ENCODE measurements at regions not wholly inside any gene's neighbourhood (a gene's known extent, or its start where the extent isn't known, plus 50 kb on each side); places are given as distances from the start of the nearest gene placed in this dataset.
A peak's percentile ranks its signal among the peaks of the same experiment; 100 is the strongest.

GRCh38 chr1:60861961-60862567 lies 220.3 kb upstream of the NFIA start:
- H3K23me2 ChIP-seq (ENCODE audit: low read depth, low read length) = no peaks in the 10 kb centered on the region
- peaks cover 0 to 1% (median 0%) of the 10 kb centered on the region in 4 experiments; a peak in 1 of 7 replicates for H3K27me3 ChIP-seq (replicated peaks in 1 of 4; ENCODE audit: control insufficient read depth in 3 of 4, extremely low read depth in 1 of 4, insufficient read depth in 3 of 4, low read length in 3 of 4)
- 82% methylated on average over 5 of the region's 5 CpGs; no CpG with 5 or more reads in 1 of the 2 experiments for WGBS, 2 experiments (ENCODE audit: extremely low coverage in 1 of 2, insufficient coverage in 1 of 2, insufficient read length in 1 of 2, insufficient replicate concordance in 2 of 2, low coverage in 1 of 2, low lambda C conversion rate in 2 of 2, missing lambda C conversion rate in 1 of 2)
- H3K36me3 ChIP-seq (ENCODE audit: control insufficient read depth in 2 of 4, insufficient read depth in 4 of 4, low read length in 3 of 4) = no peaks in the 10 kb centered on the region
- no peaks in the 10 kb centered on the region for H3K79me1 ChIP-seq (ENCODE audit: low read depth, low read length)
- no peak overlapping the region; the same call in 1 of the 2 replicates for H2BK5ac ChIP-seq (ENCODE audit: low read depth, low read length)
- no peak overlapping the region for H4K5ac ChIP-seq (ENCODE audit: insufficient read length, low read depth, low read length)
- no peak overlapping the region for H2BK15ac ChIP-seq (ENCODE audit: low read length)
- H2BK12ac ChIP-seq (ENCODE audit: low read depth, low read length) = no peak overlapping the region
- no peak overlapping the region for H3K4me3 ChIP-seq (ENCODE audit: extremely low read depth in 1 of 4, insufficient read depth in 2 of 4, low read depth in 3 of 4, low read length in 4 of 4)
- DNase-seq (ENCODE audit: low read depth in 1 of 2, low spot score in 2 of 2) (no peak), FAIRE-seq (no peak)
- H3K56ac ChIP-seq (replicated peaks; ENCODE audit: insufficient read length, low read depth, low read length) = no peak overlapping the region
- no peaks in the 10 kb centered on the region for H3K9me3 ChIP-seq (ENCODE audit: insufficient read depth in 2 of 2, low read depth in 1 of 2, low read length in 1 of 2)
- H3K4me2 ChIP-seq (ENCODE audit: insufficient read depth in 1 of 2, low read depth in 2 of 2, low read length in 2 of 2) = 0 out of 4 replicates have a peak overlapping the region, but pooled peaks of 1 of the 2 experiments have one; percentile 10
- H3K4me1 ChIP-seq (replicated peaks in 1 of 4; ENCODE audit: control insufficient read depth in 3 of 4, insufficient read depth in 4 of 4, low read length in 3 of 4) = peaks cover 2 to 9% (median 4%) of the 10 kb centered on the region in 4 experiments; a peak in 2 of 7 replicates
- 0 out of 4 replicates have a peak, but pooled peaks of 1 of the 2 experiments have one; percentile 1 for TF ChIP-seq HDAC2 (IDR thresholded peaks at IDR 0.05; ENCODE audit: borderline replicate concordance in 1 of 2, low read depth in 2 of 2, low read length in 2 of 2)
- TF ChIP-seq CBX8 (IDR thresholded peaks at IDR 0.05; ENCODE audit: borderline replicate concordance, low read depth, low read length) = no peak
- POLR2A ChIA-PET (ENCODE audit: partially characterized antibody) = interaction anchor here (0.6 kb wide), 1 partner anchor 36 kb away, joined by 3 read pairs; no protein-coding TSS in a partner anchor
- no peak overlapping the region for H2BK120ac ChIP-seq (replicated peaks; ENCODE audit: low read depth, low read length)
- CTCF ChIA-PET (ENCODE audit: partially characterized antibody) = interaction anchor here (1.0 kb wide), 1 partner anchor 13 kb away, joined by 3 read pairs; no protein-coding TSS in a partner anchor
- no peak overlapping the region for H2BK20ac ChIP-seq (ENCODE audit: low read length)
- no peak overlapping the region for H3K4ac ChIP-seq (replicated peaks; ENCODE audit: insufficient read length, low read depth, low read length)
- H3K14ac ChIP-seq (ENCODE audit: insufficient read length) = no peak overlapping the region
- no peaks in the 10 kb centered on the region for H3K79me2 ChIP-seq (ENCODE audit: control insufficient read depth in 1 of 2, insufficient read depth in 2 of 2, low read length in 2 of 2)
- H2AFZ ChIP-seq (ENCODE audit: low read length) = peak overlapping the region; percentile 30; the same call in 1 of the 2 replicates
- H4K91ac ChIP-seq (replicated peaks; ENCODE audit: insufficient read length, low read length) = no peak overlapping the region
- H3K23ac ChIP-seq (ENCODE audit: insufficient read length) = no peak overlapping the region
- H3K27ac ChIP-seq (ENCODE audit: low read depth, low read length) = no peak overlapping the region
- no peak overlapping the region for H3K9ac ChIP-seq (replicated peaks in 1 of 4; ENCODE audit: extremely low read depth in 1 of 4, low read depth in 3 of 4, low read length in 3 of 4)
- H4K20me1 ChIP-seq (replicated peaks in 1 of 2; ENCODE audit: control insufficient read depth in 1 of 2, insufficient read depth in 2 of 2, low read length in 2 of 2) = no peaks in the 10 kb centered on the region
- H4K8ac ChIP-seq (ENCODE audit: extremely low read depth, insufficient read depth, low read length) = no peak overlapping the region
- 0 out of 2 replicates have a peak overlapping the region, but pooled peaks have one; percentile 56 for H2AK5ac ChIP-seq (ENCODE audit: low read depth, low read length)
- peak overlapping the region; percentile 33; the same call in 1 of the 2 replicates for H3K18ac ChIP-seq (ENCODE audit: extremely low read depth, low read length)
